ENCODE measurements at regions not wholly inside any gene's neighbourhood (a gene's known extent, or its start where the extent isn't known, plus 50 kb on each side); places are given as distances from the start of the nearest gene placed in this dataset.

DNA sequence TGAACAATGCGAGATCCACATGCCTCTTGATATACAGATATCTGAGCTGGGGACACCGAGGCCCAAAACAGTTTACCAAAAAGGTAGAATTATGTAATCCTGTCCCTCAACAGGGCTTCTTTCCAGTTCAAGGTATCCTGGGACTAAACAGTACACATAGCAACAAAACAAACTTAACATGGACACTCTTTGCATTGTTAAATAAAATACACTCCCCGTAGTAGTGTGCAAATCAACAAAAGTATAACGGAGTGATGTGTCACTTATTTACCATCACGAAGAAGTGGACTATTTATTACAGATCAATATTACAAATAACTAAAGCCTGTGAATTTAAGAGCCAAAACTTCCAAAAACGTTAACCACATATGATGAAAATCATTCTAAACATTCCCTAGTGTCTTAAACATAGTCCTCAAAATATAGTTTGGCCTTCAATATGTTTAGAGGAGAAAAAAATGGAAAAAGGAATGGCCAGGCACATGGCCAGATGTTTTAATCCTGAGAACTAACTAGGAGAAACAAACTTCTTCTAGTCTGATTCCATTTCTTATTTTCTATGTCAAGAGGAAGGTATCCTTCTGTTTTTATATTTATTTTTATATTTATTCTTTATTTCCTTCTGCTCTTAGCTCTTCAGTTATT is 377.5 kb downstream of the OSR1 start:
- DNase-seq (ENCODE audit: extremely low spot score in 2 of 2): no peak
- H3K36me3 ChIP-seq: no peaks in the 10 kb centered on the region
- H3K9me3 ChIP-seq: no peaks in the 10 kb centered on the region
- no peak overlapping the region for H3K27ac ChIP-seq
- H3K4me1 ChIP-seq: peaks cover 10% of the 10 kb centered on the region
- TF ChIP-seq, protein P1, sequence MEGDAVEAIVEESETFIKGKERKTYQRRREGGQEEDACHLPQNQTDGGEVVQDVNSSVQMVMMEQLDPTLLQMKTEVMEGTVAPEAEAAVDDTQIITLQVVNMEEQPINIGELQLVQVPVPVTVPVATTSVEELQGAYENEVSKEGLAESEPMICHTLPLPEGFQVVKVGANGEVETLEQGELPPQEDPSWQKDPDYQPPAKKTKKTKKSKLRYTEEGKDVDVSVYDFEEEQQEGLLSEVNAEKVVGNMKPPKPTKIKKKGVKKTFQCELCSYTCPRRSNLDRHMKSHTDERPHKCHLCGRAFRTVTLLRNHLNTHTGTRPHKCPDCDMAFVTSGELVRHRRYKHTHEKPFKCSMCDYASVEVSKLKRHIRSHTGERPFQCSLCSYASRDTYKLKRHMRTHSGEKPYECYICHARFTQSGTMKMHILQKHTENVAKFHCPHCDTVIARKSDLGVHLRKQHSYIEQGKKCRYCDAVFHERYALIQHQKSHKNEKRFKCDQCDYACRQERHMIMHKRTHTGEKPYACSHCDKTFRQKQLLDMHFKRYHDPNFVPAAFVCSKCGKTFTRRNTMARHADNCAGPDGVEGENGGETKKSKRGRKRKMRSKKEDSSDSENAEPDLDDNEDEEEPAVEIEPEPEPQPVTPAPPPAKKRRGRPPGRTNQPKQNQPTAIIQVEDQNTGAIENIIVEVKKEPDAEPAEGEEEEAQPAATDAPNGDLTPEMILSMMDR (IDR thresholded peaks at IDR 0.05): no peak
- TF ChIP-seq POLR2AphosphoS5 (IDR thresholded peaks at IDR 0.05; ENCODE audit: insufficient read depth in 1 of 2, low read depth in 1 of 2) (no peak), POLR2A (IDR thresholded peaks at IDR 0.05) (no peak)
- no peaks in the 10 kb centered on the region for H3K27me3 ChIP-seq
- no peak overlapping the region for H3K4me3 ChIP-seq
- intact Hi-C loops (cut with DNase I): no loop called here

DNA sequence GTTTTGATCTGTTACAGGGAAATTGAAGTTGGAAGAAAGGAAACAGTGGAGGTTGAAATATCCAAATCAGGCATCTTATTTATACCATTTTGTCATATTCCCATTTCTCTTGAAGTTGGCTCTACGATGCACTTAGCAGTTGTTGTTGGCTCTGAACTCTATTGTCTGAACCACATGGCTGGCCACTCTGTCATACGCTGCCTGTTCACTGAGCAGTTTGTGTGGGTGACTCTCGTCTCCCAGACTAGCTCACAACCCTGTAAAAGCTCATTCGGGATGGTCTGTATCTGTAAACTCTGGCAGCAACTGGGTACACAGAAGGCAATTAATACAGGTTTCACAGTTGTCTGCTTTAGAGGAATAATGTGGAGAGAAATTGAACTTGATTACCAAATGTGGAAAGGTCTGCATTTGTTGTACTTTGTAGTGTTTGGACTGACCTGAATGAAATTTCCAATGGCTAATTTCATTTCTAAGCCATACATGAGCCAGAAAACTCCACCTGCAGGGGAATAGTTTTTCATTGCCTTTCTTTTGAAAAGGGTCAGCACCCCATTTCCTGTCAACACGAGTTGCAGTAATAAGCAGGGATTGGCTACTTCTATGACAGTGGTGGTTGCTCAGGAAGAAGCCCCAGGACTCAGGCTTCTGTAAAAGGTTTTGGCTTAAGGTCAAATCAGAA is 378.2 kb downstream of the OSR1 start:
- H3K4me1 ChIP-seq: peaks cover 15% of the 10 kb centered on the region
- no peaks in the 10 kb centered on the region for H3K36me3 ChIP-seq
- intact Hi-C loops (cut with DNase I): no loop called here
- no peaks in the 10 kb centered on the region for H3K9me3 ChIP-seq
- no peak overlapping the region for H3K4me3 ChIP-seq
- DNase-seq (ENCODE audit: extremely low spot score in 2 of 2): no peak
- TF ChIP-seq POLR2A (IDR thresholded peaks at IDR 0.05) (no peak), POLR2AphosphoS5 (IDR thresholded peaks at IDR 0.05; ENCODE audit: insufficient read depth in 1 of 2, low read depth in 1 of 2) (no peak)
- TF ChIP-seq, protein P1 (IDR thresholded peaks at IDR 0.05): no peak
- no peaks in the 10 kb centered on the region for H3K27me3 ChIP-seq
- H3K27ac ChIP-seq: no peak overlapping the region

DNA sequence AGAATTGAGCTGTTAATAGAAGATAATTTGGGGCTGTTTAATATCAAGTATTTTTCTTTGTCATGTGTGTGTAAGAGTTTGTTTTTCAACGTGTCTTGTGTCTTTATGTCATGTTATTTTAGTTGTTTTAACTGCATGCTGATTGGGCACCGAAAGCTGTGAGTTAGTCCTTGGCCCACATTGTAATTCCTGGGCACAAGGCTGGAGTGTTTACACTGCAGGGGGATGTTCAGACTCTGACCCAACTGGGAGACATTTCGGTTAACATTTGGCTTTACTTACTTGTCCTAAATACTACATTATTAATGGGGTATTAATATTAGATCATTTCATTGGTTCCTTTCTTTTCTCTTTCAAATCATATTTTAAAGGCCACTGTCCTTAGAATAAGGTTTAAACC is 381.0 kb downstream of the OSR1 start:
- intact Hi-C loops (cut with DNase I): no loop called here
- no peak for DNase-seq (ENCODE audit: extremely low spot score in 2 of 2)
- Histone ChIP-seq H3K36me3 (no peaks in the 10 kb centered on the region), H3K27ac (peak overlapping the region; percentile 69), H3K4me1 (peaks cover 17% of the 10 kb centered on the region), H3K4me3 (no peak overlapping the region), H3K9me3 (no peaks in the 10 kb centered on the region), H3K27me3 (no peaks in the 10 kb centered on the region)
- no peak for TF ChIP-seq POLR2A (IDR thresholded peaks at IDR 0.05)
- TF ChIP-seq, protein P1 (IDR thresholded peaks at IDR 0.05): no peak
- TF ChIP-seq POLR2AphosphoS5 (IDR thresholded peaks at IDR 0.05; ENCODE audit: insufficient read depth in 1 of 2, low read depth in 1 of 2): no peak

DNA sequence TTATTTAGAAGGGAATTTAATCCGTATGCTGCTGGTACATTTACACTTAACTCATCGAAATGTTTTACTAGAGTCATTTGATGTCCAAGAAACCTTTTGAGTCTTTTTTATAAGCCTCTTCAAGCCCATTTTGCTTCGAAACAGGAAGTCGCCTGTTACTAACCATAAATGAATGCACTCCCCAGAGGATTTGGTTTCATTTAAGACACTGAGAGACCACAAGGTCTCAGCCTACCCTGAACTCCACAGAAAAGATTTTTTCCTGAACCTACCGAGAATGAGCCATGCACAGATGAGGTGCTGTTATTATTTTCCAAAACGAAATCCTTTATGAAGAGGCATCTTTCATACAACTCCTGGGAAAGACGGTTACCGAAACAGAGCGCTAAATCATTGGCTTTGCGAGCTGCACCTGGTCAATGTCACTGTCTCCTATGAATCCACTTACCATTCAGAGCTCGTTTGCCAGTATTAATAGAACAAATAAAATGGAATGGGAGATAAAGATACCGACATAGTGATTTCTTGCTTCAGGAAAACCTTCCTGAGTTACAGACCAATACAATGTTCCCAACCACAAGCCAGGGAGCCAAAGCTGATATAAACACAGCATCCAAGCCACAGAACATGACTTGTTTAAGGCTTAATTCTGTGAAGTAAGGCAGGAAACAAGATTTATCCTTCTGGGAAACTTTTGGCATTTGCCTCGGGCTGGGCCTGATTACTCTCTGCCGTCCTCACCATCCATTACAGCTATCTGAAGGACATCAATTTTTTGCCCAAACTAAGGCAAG is 382.1 kb downstream of the OSR1 start:
- DNase-seq (ENCODE audit: extremely low spot score in 2 of 2): no peak
- peak in 1 of 2 donors; percentile 49 for TF ChIP-seq POLR2AphosphoS5 (IDR thresholded peaks at IDR 0.05; ENCODE audit: insufficient read depth in 1 of 2, low read depth in 1 of 2)
- no peak for TF ChIP-seq POLR2A (IDR thresholded peaks at IDR 0.05)
- Histone ChIP-seq H3K4me1 (peaks cover 17% of the 10 kb centered on the region), H3K4me3 (no peak overlapping the region), H3K36me3 (no peaks in the 10 kb centered on the region), H3K9me3 (no peaks in the 10 kb centered on the region), H3K27me3 (no peaks in the 10 kb centered on the region), H3K27ac (peak overlapping the region; percentile 69)
- intact Hi-C loops (cut with DNase I): no loop called here

DNA sequence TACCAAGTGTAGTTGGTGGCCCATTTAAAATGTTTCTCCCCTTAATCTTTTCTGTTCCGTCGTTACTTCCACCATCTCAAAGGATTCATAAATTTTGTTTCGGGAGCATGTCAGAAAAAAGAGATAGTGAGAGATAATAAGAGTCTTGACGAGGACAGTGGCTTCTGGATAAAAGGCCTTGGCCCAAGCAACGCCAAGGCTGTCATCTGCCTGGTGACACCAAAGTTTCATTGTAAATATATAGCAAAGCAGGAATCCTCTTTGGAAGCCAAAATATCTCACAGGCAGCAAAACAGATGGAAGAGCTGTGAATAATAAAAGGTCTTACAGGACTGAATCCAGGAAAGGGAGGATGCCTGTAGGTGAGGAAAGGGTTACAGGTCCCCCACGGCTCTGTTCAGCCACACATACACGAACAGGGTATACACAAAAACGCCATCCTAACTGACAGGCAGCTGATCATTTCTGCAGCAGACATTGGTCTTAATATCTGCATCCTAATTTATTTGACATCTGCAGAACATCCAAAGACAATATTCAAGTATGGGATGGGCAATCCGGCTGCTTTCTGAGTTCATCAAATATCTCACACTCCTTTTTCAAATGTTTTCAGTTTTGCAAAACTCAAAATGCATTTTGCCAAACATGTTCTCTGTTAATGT is 382.8 kb downstream of the OSR1 start:
- Histone ChIP-seq H3K27ac (peak overlapping the region; percentile 51), H3K4me3 (peak overlapping the region in 1 of 2 donors; percentile 20), H3K4me1 (peaks cover 17% of the 10 kb centered on the region), H3K27me3 (no peaks in the 10 kb centered on the region), H3K9me3 (no peaks in the 10 kb centered on the region), H3K36me3 (no peaks in the 10 kb centered on the region)
- TF ChIP-seq, protein P1 (IDR thresholded peaks at IDR 0.05): no peak
- TF ChIP-seq POLR2A (IDR thresholded peaks at IDR 0.05) (no peak), POLR2AphosphoS5 (IDR thresholded peaks at IDR 0.05; ENCODE audit: insufficient read depth in 1 of 2, low read depth in 1 of 2) (no peak)
- intact Hi-C loops (cut with DNase I): no loop called here
- DNase-seq (ENCODE audit: extremely low spot score in 2 of 2): no peak

Data from vagina (tissue), 2 donors.